ENCODE measurements at regions not wholly inside any gene's neighbourhood (a gene's known extent, or its start where the extent isn't known, plus 50 kb on each side); places are given as distances from the start of the nearest gene placed in this dataset.
"Not testable (repeated sequence)": the region's sequence is repeated elsewhere in the genome, so short reads cannot be mapped to it uniquely, and the experiment has no call there.

DNA sequence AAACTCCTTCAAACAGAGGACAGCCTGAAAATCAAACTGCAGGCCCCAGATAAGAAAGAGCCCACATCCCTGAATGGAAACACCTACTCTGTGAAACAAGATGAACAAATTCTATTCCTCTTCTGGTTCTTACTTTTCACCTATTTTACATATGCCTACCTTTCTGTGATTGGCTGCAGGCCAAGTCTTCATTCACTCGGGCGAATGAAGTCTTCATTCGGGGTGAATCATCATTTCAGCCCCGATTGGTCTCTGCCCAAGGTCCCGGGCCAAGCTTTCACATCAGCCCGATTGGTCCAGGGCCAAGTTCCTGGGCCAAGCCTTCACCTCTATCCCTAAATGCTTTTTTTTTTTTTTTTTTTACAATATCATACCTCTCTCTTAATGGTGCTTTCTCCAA is 529.8 kb upstream of the ACTRT1 start:
- no peak for DNase-seq

DNA sequence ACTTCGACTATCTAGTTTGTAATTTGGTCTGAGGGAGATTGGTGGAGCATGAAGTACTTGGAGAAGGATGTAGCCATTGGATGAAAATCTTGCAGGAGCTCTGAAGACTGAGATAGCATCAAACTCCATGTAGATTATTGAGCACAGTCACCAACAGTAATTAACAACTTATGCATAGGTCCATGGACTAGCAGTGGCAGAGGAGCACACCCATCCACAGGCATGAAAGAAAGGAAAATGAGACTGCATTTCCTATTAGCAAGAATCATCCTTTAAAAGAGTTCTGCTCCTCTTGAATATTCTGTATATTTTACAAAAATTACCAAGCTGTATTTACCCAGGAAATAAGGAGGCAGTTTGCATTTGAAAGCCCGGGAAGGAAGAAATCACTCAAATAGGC is 529.4 kb upstream of the ACTRT1 start:
- DNase-seq: no peak

DNA sequence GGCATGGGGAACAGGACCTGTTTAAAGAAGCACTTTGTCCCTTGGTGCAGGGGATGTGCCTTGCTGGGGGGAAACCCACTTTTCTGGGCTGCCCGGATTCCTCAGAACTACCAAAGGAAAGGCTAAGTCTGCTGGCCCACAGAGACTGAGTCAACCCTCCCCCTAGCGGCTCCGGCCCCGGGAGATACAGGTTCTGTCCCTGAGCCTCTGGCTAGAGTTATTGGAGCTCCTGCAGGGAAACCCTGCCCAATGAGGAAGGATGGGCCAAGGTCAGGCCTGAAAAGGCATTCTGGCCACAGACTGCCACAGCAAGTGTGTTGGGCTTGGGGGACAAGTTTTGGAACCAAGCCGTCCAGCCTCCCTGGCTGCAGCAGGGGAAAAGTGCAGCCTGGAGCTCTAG is 490.9 kb upstream of the ACTRT1 start:
- no peak for DNase-seq

DNA sequence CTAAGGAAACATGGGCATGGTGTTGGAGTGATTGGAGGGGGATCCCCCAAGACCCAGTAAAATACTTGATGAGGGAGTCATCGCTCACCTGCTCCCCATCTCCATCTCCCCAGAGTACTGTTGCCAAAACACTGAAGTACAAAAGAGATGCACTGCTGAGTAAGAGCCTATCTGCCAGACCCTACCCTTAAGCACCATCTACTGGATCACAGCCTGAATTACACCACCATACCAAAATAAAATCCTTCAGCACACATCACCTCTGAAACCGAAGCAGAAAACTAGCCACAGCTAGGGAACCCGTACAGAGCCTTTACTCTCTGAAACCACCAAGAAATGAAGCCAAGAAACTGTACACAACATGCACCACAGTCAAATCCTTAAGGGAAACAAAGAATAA is 466.3 kb upstream of the ACTRT1 start:
- DNase-seq: peak; percentile 23

DNA sequence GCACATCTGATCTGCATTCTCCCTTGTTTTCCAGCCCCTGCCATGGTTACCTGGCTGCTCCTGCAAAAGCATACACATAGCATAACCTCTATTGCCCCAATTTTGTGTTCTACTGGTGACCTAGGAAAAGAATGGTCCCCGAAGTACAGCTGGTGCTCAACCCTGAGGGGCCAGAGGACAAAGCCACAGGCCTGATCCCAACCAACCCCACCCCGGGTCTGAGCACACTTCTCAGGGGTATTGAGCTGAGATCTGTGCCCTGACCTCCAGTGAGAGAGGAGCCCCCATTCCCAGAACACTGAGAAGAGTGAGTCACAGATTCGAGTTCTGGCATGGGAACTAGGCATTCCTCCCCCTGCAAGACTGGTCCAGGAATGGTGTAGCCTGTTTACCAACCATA is 465.5 kb upstream of the ACTRT1 start:
- no peak for DNase-seq

DNA sequence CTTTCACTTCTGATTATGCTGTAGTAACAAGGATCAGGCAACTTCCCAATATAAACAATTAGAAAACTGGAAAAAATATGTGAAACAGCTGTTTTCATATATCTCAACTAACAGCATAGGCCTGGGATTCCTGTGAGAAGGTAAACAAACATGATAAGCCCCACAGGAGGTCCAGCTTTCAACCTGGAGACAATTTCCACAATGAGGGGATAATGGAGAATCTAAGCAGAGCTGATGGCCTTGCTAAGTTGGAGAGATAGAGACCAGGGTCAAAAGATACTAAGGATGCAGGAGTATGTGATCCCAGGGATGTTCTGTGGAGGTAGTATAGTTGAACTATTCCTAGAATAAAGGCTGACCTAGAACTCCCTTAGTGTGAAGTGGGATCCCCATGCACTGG is 452.3 kb upstream of the ACTRT1 start:
- DNase-seq: no peak

DNA sequence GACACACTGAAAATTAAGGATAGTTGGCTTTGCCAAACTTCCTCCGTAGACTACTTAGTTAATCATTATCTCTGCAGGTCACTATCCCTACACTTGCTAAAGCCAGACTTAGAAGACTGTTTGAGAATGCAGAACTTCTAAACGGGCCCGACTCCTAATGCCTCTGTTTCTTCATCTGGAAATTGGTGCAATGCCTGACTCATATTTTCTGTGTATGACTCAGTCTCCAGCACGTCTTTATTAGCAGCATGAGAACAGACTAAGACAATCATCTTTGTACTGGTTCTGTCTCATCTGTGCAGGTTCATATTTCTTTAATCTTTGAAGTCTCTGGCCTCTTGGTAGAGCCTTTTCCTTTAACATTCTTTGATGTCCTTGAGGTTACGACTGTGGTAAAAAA is 411.9 kb upstream of the ACTRT1 start:
- no peak for DNase-seq

DNA sequence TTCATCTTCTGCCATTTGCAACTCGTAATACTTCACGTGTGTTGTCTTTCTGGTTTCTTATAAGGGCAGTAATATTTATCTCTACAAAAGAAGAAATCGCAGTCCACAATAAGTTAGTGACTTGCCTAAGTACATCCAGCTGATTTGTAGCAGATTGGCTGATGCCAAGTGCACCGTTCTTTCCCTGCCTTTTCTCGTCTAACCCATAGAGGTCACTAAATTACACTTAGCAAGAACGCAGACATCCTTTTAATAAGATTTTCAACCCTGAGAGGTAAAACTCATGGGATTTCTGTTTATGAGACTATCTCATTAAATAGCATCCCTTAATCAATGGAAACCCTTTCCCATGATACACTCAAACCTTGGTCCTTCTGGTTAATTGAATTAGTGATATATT is 408.6 kb upstream of the ACTRT1 start:
- peak; percentile 3 for DNase-seq

DNA sequence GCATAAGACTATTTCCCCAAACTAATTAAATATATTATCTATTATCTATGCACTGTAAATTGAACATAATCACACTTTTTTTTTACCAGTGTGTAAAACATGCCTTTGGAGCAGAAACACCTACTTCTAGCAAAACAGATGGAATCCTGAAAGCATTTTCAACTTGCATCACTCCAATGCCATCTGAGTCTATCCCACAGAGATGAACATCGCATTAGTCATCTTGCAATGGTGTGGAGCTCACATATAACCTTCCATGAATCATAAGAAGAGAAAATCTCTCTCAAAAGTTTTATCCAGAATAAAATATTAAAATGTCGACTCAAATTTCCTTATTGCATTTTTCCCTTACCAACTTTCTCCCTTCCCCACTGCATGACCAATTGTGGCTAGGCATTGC is 406.7 kb upstream of the ACTRT1 start:
- DNase-seq: no peak

DNA sequence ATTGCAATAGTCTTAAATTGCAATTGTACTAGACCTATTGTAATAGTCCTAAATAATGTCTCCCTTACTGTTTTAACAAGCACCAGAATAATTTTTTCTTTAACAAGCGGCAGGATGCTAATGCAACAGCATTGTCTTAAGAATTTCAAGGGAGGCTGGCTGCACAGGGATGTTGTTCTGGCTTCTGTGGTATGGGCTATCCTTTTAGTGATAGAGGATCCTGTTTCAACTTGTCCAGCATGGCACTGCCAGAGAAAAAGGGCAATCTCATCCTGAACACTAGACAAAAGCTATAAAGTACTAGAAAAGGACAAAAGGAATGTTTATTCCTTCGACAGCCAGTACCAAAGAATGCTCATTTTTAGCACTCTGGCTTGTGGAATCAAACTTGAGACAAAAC is 405.5 kb upstream of the ACTRT1 start:
- no peak for DNase-seq

DNA sequence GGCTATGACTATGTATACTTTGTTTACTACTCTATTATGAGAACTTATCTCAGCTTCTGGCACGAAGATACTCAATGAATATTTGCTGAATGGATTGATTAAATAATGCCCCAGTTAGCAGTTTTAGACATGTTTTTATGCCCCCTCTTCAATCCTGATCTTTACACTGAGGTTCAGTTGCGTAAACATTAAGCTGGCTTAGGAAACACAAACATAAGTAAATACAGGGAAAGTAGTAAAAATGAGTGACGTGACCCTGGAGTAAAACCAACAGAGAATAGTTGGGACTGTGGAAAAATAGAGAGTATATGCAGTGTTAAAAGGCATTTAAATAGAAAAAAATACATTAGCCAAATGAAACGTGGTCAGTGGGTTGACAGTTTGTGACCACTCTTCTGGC is 387.0 kb upstream of the ACTRT1 start:
- DNase-seq: no peak

DNA sequence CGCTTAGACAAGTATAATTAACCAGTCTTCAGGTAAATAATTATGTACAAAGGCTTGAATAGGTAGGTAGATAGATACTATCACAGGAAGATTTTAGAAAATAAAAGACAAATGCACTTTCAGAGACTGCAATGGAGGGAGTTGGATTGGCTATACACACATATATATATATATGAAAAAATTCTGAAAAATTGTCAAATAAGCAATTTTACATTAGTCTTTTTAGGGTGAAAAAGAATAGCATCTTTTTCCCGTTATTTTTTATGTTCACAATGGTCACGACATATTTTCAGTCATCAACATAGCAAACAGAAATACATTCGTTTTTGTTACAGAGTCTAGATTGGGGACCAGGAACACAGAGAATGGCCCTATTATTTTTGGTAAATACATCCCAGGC is 385.9 kb upstream of the ACTRT1 start:
- DNase-seq: no peak

DNA sequence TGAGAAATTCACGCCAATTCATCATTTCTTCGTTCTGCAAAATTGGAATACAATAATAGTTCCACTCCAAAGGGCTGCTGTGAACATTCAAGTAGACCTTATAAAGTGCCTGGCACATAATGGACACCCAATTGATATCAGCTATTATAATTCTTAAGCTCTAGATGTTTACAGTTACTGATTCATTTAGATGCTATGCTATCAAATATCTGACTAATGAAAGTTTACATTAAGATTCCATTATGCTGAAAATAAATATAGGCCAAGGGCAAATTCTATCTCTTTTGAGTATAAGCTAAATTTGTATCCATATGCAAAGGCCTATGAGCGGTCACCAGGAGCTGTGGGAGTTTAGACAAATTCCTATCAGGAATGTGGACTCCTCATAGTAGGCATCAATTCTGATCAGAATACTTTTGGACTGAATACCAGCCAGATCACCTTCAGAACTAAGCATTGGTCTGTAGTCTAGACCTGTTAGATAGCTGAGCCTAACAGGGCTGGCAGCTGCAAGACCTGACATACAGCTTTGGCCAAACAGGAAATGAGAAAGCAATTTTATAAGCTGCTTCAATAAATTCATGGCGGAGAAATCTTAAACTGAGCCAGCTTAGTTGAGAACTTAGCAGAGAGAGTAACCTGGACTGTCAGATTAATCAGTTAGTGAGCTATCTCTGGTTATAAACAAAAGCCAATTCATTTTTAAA is 384.3 kb upstream of the ACTRT1 start:
- DNase-seq: no peak

DNA sequence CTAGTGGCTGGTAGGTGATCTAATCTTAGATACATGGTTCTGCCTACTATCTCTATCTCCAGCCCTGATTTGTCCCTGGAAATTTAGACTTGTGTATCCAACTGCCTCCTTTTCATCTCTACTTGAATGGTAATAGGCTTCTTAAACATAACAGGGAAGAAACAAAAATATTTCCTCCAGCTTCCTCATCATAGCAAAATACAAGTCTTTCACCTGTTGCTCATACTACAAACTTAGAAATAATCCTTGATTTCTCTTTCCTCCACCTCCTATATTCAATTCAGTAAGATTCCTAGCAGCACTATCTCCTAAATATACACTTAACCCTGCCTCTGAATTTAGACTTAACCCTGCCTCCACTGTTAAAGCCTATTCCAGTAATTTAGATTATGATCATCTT is 373.3 kb upstream of the ACTRT1 start:
- no peak for DNase-seq

DNA sequence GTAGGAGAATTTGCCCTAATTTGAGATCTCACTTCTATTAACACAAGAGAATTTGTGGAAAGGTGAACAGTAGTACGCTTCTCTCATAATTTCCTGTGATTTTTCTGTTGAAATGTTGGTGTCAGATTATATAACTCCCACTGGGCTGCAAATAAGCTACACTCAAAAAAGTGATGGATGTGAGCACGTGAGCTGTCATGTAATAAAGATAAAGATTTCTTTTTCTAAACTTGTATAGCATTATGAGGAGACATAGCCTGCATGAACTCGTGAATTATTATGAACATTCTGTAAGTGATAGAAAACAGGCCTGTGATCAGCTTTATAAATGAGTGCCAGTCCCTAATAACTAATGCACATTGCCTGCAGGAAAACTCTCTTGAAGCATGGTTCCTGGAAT is 356.6 kb upstream of the ACTRT1 start:
- no peak for DNase-seq

DNA sequence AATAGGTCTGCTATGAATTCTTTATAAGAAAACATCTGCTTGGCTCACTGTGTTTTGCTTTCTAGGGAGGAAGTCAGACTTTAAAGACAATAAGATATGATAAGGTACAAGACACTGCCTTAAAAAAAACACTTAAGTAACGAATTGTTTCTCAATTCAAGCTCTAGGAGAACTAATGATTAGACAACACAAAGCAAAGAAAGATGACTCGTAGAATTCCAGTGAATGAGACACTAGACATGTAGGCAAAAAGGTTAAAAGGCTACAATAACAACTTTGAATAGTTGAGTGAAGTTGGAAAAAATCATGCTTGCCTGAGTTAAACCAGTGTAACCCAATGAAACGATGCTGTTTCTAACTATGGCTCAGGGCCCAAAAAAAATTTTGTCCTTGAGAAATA is 344.4 kb upstream of the ACTRT1 start:
- no peak for DNase-seq

DNA sequence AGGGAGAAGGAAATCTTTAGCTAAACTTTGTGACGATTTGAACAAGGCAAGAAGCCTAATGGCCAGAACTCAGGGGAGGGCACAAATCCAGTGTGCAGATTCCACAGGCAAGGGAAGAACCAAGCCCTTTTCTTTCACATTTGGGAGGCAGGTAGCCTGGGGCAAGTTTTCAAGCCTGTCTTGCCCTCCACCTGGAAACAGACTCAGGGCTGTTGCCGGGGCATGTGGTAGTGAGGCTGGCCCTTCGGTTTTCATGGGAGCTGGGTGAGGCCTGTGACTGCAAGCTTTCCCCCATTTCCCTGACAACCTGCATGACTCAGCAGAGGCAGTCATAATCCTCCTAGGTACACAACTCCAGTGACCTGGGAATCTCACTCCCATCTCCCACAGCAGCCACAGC is 331.6 kb upstream of the ACTRT1 start:
- not testable (repeated sequence) for DNase-seq

DNA sequence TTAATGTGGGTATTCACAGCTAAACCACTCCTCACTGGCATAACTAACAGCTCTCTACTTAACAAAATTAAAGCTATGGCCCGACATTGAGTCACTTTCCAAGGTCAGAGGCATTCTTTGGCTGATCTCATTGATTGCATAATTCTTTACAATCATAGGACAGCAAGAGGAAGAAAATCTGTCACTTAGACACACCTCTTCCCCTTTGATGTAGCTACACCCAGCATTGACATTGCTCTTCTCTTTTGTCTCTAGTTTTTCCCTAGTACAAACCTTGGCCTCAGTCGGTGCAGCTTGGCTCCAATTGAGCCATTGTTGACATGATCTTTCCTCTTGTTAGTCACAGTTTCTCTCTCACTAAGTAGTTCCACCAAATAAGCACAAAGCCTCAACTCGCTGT is 313.3 kb upstream of the ACTRT1 start:
- DNase-seq: no peak

DNA sequence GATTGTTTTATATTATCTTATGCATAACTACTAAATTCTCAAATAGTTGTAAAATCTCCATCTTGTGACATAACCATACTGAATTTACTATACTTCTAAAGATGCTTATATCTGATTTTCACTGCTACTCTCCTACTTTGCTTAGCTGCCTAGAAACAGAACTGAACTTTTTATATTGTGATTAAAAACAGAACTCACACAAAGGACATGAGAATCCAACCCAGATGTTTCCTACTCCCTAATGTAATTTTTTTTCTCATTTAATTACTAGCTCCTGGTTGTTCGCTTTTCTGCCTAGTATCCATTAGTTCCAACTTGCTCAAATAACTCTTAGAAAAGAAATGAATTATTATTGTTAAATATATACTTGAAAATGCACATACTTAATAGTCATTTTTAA is 283.5 kb upstream of the ACTRT1 start:
- DNase-seq: no peak

DNA sequence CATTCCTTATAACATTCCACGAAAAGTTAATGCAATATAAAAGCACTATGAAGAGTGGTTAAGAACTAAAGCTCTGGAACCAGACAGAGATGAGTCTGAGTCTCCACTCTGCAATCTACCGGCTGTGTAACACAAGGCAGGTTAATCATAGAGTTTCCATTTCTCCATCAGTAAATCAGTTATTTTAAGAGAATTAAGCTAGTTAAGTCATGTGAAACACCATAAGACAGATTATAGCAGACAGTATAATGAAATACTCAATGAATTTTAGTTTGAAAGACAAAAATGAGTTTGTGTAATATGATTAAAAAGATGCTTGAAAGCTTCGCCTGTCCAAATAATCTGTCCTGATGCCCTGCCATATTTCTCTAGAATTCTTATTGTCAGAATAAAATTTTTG is 282.6 kb upstream of the ACTRT1 start:
- DNase-seq: no peak

DNA sequence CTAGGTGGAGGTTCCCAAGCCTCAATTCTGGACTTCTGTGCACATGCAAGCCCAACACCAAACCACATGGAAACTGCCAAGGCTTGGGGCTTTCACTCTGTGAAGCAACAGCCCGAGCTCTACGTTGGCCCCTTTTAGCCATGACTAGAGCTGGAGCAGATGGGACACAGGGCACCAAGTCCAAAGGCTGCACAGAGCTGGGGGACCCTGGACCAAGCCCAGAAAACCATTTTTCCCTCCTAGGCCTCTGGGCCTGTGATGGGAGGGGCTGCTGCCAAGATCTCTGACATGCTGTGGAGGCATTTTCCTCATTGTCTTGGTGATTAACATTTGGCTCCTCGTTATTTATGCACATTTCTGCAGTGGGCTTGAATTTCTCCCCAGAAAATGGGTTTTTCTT is 258.7 kb upstream of the ACTRT1 start:
- no peak for DNase-seq

DNA sequence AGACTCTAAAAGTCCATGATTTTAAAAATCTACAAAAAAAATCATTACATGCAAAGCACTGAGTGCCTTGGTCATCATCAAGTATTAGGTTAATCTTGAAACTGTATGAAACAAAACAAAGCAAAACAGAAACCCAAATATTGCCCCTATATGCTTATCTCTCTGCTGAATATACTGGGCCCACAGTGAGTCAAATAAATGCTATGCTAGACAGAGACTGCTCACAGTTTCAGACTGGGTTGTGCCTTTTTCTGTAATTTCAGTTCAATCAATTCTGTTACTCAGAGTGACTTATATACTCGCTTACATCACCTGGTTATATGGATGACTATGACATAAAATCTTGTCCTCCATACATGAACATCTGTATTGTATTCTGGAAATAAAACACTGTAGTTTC is 257.1 kb upstream of the ACTRT1 start:
- DNase-seq: no peak

DNA sequence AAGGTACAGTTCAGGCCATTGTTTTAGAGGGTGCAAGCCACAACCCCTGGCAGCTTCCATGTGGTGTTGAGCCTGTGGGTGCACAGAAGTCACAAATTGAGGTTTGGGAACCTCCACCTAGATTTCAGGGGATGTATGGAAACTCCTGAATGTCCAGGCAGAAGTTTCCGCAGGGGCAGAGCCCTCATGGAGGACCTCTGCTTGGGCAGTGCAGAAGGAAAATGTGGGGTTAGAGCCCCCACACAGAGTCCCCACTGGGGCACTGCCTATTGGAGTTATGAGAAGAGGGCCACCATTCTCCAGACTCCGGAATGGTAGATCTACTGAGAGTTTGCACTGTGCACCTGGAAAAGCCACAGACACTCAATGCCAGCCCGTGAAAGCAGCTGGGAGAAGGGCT is 242.0 kb upstream of the ACTRT1 start:
- no peak for DNase-seq

DNA sequence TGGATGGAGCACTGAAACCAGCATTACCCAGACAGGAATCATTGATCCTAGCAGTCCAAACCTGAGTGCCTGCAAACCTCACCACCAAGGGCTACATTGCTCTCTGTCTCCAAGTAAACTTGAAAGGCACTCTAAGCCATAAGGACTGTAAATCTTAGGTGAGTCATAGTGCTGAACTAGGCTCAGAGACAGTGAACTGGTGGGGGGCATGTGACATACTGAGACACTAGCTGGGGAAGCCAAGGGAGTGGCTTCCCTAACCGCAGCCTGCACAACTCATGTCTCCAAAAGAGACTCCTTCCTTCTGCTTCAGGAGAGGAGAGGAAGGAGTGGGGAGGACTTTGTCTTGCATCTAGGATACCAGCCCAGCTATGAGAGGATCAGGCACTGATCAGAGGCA is 235.5 kb upstream of the ACTRT1 start:
- DNase-seq: no peak

DNA sequence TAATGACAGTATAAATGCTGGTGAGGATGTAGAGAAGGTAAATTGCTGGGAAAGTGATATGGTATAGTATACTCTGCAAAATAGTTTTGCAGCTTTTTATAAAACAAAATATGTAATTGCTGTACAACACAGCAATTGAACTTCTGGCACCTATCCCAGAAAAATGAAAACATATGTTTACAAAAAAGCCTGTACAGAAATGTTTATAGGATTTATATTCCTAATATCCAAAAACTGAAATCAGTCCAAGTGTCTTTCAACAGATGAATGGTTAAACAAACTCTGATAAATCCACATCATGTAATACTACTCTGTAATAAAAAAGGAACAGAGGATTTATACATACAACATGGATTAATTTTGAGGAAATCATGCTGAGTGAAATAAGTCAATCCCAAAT is 198.4 kb upstream of the ACTRT1 start:
- DNase-seq: peak; percentile 1

DNA sequence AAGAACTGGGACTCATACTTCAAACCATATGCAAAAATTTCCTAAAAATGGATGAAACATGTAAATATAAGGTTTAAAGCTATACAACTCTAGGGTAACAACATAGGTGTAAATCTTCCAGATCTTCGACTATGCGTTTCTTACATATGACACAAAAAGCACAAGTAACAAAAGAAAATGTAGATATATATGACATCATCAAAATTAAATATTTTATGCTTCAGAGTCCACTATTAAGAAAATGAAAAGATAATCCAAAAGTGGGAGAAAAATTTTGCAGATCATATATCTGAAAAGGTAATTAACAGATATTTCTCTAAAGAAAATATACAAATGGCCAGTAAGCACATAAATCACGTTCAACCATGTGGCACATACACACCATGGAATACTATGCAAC is 164.2 kb upstream of the ACTRT1 start:
- DNase-seq: no peak
